Fibroblast of lung (primary cell): ENCODE measurements at regions not wholly inside any gene's neighbourhood (a gene's known extent, or its start where the extent isn't known, plus 50 kb on each side); places are given as distances from the start of the nearest gene placed in this dataset.

Experiments
- DNase-seq, 2 donors: peaks; one replicate each; pipeline versions ENCODE4 v3.0.0 to v3.0.0-alpha.2; 2010; ENCODE audit warnings: low read depth in 2 of 2
- H2AFZ ChIP-seq: 2 replicates; pipeline ENCODE4 v1.5.1; 2012; ENCODE audit warnings: low read length, control low read depth, inconsistent platforms
- H3K27ac ChIP-seq: 2 replicates; pipeline ENCODE4 v1.5.1; 2011; ENCODE audit warnings: low read length, control low read depth; ENCODE audit not compliant: insufficient read depth
- H3K27me3 ChIP-seq: 2 replicates; pipeline ENCODE4 v1.5.1; 2011; ENCODE audit warnings: mild to moderate bottlenecking, low read length; ENCODE audit not compliant: control insufficient read depth, insufficient read depth
- H3K36me3 ChIP-seq: 2 replicates; pipeline ENCODE4 v1.5.1; 2011; ENCODE audit warnings: low read length; ENCODE audit not compliant: control insufficient read depth, insufficient read depth
- H3K4me1 ChIP-seq: 2 replicates; pipeline ENCODE4 v1.5.1; 2011; ENCODE audit warnings: low read length; ENCODE audit not compliant: control insufficient read depth, insufficient read depth; ENCODE audit errors: extremely low read depth
- H3K4me2 ChIP-seq: 2 replicates; pipeline ENCODE4 v1.5.1; 2011; ENCODE audit warnings: low read length, control low read depth; ENCODE audit not compliant: insufficient read depth; ENCODE audit errors: extremely low read depth
- H3K4me3 ChIP-seq, 4 experiments: fragments of 200-600 bp in 1 of 4; sonication (generic) in 1 of 4; replicated peaks in 1 of 4; 2 replicates each; pipeline ENCODE4 v1.5.1; 2011 to 2016; ENCODE audit warnings: low read length in 4 of 4, low read depth in 3 of 4, mild to moderate bottlenecking in 3 of 4, control low read depth in 2 of 4, inconsistent platforms in 1 of 4, mixed read lengths in 1 of 4; ENCODE audit not compliant: insufficient read depth in 1 of 4; ENCODE audit errors: control extremely low read depth in 1 of 4
- H3K79me2 ChIP-seq: 2 replicates; pipeline ENCODE4 v1.5.1; 2012; ENCODE audit warnings: mild to moderate bottlenecking, low read length, inconsistent platforms; ENCODE audit not compliant: control insufficient read depth, insufficient read depth
- H3K9ac ChIP-seq: 2 replicates; pipeline ENCODE4 v1.5.1; 2011; ENCODE audit warnings: mild to moderate bottlenecking, low read length, control low read depth; ENCODE audit not compliant: insufficient read depth
- H3K9me3 ChIP-seq: 2 replicates; pipeline ENCODE4 v1.5.1; 2012; ENCODE audit warnings: low read depth, low read length; ENCODE audit not compliant: control insufficient read depth, insufficient read depth
- H4K20me1 ChIP-seq: 2 replicates; pipeline ENCODE4 v1.5.1; 2011; ENCODE audit warnings: low read length; ENCODE audit not compliant: control insufficient read depth, insufficient read depth; ENCODE audit errors: extremely low read depth
- EZH2 ChIP-seq: IDR thresholded peaks from 2 replicates; pipeline ENCODE4 v1.5.1; 2012; ENCODE audit warnings: low read length, control low read depth, mild to moderate bottlenecking; ENCODE audit errors: missing control alignments
- TF ChIP-seq, protein P1 (sequence below), 2 donors: IDR thresholded peaks in 1 of 2; conservative IDR thresholded peaks in 1 of 2; 1 replicate in 1 of 2; 2 replicates in 1 of 2; pipeline ENCODE4 v1.5.1; 2011 to 2012; ENCODE audit warnings: low read length in 2 of 2, control low read depth in 1 of 2, inconsistent platforms in 1 of 2, low read depth in 1 of 2, mild to moderate bottlenecking in 1 of 2

DNA sequence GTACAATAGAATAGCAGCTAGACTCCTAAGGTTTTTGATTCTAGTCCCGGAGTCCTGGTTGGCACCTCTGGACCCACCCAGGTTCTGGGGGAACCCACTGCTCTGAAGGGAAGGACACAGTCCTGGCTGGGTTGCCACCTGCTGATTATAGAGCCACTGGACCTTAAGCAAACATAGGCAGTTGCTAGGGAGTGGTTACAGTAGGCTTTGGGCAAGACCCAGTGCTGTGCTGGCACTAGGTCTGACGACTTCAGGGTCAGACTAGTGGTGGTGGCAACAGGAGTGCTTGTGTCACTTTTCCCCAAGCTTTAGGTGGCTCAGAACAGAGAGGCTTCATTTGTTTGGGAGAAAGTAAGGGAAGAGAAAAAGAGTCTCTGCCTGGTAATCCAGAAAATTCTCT is 109.8 kb upstream of the C3orf80 start:
- Histone ChIP-seq H3K4me2 (no peak overlapping the region), H3K9ac (no peak overlapping the region), H3K4me3 (no peak overlapping the region), H3K9me3 (no peaks in the 10 kb centered on the region), H3K79me2 (no peaks in the 10 kb centered on the region), H3K27ac (no peak overlapping the region), H3K4me1 (no peaks in the 10 kb centered on the region), H2AFZ (no peak overlapping the region), H4K20me1 (no peaks in the 10 kb centered on the region), H3K36me3 (no peaks in the 10 kb centered on the region), H3K27me3 (peaks cover 5% of the 10 kb centered on the region)
- DNase-seq = no peak
- no peak for TF ChIP-seq EZH2
- TF ChIP-seq, protein P1, sequence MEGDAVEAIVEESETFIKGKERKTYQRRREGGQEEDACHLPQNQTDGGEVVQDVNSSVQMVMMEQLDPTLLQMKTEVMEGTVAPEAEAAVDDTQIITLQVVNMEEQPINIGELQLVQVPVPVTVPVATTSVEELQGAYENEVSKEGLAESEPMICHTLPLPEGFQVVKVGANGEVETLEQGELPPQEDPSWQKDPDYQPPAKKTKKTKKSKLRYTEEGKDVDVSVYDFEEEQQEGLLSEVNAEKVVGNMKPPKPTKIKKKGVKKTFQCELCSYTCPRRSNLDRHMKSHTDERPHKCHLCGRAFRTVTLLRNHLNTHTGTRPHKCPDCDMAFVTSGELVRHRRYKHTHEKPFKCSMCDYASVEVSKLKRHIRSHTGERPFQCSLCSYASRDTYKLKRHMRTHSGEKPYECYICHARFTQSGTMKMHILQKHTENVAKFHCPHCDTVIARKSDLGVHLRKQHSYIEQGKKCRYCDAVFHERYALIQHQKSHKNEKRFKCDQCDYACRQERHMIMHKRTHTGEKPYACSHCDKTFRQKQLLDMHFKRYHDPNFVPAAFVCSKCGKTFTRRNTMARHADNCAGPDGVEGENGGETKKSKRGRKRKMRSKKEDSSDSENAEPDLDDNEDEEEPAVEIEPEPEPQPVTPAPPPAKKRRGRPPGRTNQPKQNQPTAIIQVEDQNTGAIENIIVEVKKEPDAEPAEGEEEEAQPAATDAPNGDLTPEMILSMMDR (conservative IDR thresholded peaks at IDR 0.05 in 1 of 2, IDR thresholded peaks at IDR 0.05 in 1 of 2; ENCODE audit: low read depth in 1 of 2, low read length in 2 of 2) = no peak

DNA sequence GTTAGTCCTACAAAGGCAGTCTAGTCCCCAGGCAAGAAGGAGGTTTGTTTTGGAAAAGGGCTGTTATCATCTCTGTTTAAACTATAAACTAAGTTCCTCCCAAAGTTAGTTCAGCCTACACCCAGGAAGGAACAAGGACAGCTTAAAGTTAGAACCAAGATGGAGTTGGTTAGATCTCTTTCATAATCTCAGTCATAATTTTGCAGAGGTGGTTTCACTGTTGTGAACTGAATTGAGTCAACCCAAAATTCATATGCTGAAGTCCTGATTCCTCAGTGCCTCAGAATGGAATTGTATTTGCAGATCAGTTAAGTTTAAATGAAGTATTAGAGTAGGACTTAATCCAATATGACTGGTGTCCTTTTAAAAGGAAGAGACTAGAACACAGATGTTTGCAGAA is 101.0 kb upstream of the C3orf80 start:
- H2AFZ ChIP-seq = no peak overlapping the region
- no peak overlapping the region for H3K9ac ChIP-seq
- TF ChIP-seq, protein P1 (conservative IDR thresholded peaks at IDR 0.05 in 1 of 2, IDR thresholded peaks at IDR 0.05 in 1 of 2; ENCODE audit: low read depth in 1 of 2, low read length in 2 of 2) = no peak
- no peak for TF ChIP-seq EZH2
- no peaks in the 10 kb centered on the region for H3K79me2 ChIP-seq
- H3K27me3 ChIP-seq = no peaks in the 10 kb centered on the region
- no peaks in the 10 kb centered on the region for H3K36me3 ChIP-seq
- no peaks in the 10 kb centered on the region for H3K4me1 ChIP-seq
- no peak overlapping the region for H3K4me3 ChIP-seq
- no peak for DNase-seq
- H4K20me1 ChIP-seq = no peaks in the 10 kb centered on the region
- no peaks in the 10 kb centered on the region for H3K9me3 ChIP-seq
- no peak overlapping the region for H3K27ac ChIP-seq
- no peak overlapping the region for H3K4me2 ChIP-seq

DNA sequence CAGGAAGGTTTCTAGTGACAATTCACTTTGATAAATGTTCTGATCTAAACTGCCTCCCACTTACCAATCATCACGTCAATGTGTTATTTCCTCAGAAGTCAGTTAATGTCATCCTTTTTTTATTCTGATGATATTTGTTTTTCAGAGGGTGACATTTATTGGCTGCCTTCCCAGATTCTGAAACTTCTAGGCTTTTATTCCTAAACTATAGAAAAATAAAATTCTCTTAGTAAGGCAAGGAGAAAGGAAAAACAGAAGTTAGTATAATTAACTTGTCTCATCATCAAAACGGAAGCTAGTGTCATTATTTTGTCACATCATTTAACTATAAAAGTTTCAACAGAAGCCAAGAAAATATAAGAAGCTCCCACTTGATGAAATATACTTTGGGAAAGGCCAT is 100.0 kb upstream of the C3orf80 start:
- no peaks in the 10 kb centered on the region for H3K9me3 ChIP-seq
- no peaks in the 10 kb centered on the region for H3K36me3 ChIP-seq
- no peak overlapping the region for H3K4me2 ChIP-seq
- H2AFZ ChIP-seq = no peak overlapping the region
- peak in 1 of 2 donors; percentile 29 for DNase-seq
- no peak overlapping the region for H3K4me3 ChIP-seq
- H3K27me3 ChIP-seq = no peaks in the 10 kb centered on the region
- peaks cover 4% of the 10 kb centered on the region for H3K4me1 ChIP-seq
- no peak for TF ChIP-seq EZH2
- TF ChIP-seq, protein P1 (conservative IDR thresholded peaks at IDR 0.05 in 1 of 2, IDR thresholded peaks at IDR 0.05 in 1 of 2; ENCODE audit: low read depth in 1 of 2, low read length in 2 of 2) = no peak
- no peaks in the 10 kb centered on the region for H4K20me1 ChIP-seq
- no peaks in the 10 kb centered on the region for H3K79me2 ChIP-seq
- no peak overlapping the region for H3K9ac ChIP-seq
- no peak overlapping the region for H3K27ac ChIP-seq
